NCI-H1694 (cell line): ENCODE measurements at regions not wholly inside any gene's neighbourhood (a gene's known extent, or its start where the extent isn't known, plus 50 kb on each side); places are given as distances from the start of the nearest gene placed in this dataset.

Experiments
- DNase-seq: peaks from one replicate; lab custom pipeline; 2025; lab: John Stamatoyannopoulos, UW

GRCh38 chr6:169047345-169047744, 206.3 kb downstream of the THBS2 start:
- no peak for DNase-seq

GRCh38 chr6:169046483-169047192, 207.0 kb downstream of the THBS2 start:
- DNase-seq = no peak

- no peak for DNase-seq
Observed at GRCh38 chr6:169046021-169046420, 207.6 kb downstream of the THBS2 start.

GRCh38 chr6:169045486-169045885, 208.2 kb downstream of the THBS2 start:
- DNase-seq = no peak

GRCh38 chr6:169044381-169045230, 209.0 kb downstream of the THBS2 start:
- DNase-seq = no peak

- no peak for DNase-seq
Observed at GRCh38 chr6:169042061-169042460, 211.6 kb downstream of the THBS2 start.

GRCh38 chr6:169041078-169041477, 212.6 kb downstream of the THBS2 start:
- no peak for DNase-seq

GRCh38 chr6:169038691-169039090, 215.0 kb downstream of the THBS2 start:
- no peak for DNase-seq

GRCh38 chr6:169035385-169036240, 218.0 kb downstream of the THBS2 start:
- DNase-seq = no peak

- no peak for DNase-seq
Observed at GRCh38 chr6:169034516-169035167, 219.0 kb downstream of the THBS2 start.

GRCh38 chr6:169029861-169030260, 223.8 kb downstream of the THBS2 start:
- no peak for DNase-seq

- no peak for DNase-seq
Observed at GRCh38 chr6:169028343-169028742, 225.3 kb downstream of the THBS2 start.

GRCh38 chr6:169026175-169026574, 227.5 kb downstream of the THBS2 start:
- DNase-seq = no peak

GRCh38 chr6:169024047-169024660, 229.5 kb downstream of the THBS2 start:
- no peak for DNase-seq

- DNase-seq = no peak
Observed at GRCh38 chr6:169023161-169023874, 230.3 kb downstream of the THBS2 start.

- DNase-seq = no peak
Observed at GRCh38 chr6:169022079-169022478, 231.6 kb downstream of the THBS2 start.

- no peak for DNase-seq
Observed at GRCh38 chr6:169020821-169021220, 232.8 kb downstream of the THBS2 start.

GRCh38 chr6:169019727-169020491, 233.7 kb downstream of the THBS2 start:
- no peak for DNase-seq

GRCh38 chr6:169019111-169019510, 234.5 kb downstream of the THBS2 start:
- DNase-seq = no peak

- no peak for DNase-seq
Observed at GRCh38 chr6:169016758-169017157, 236.9 kb downstream of the THBS2 start.
